GM12873 (cell line): ENCODE measurements at regions not wholly inside any gene's neighbourhood (a gene's known extent, or its start where the extent isn't known, plus 50 kb on each side); places are given as distances from the start of the nearest gene placed in this dataset.

Source experiments
- CTCF ChIP-seq: IDR thresholded peaks from 2 replicates; pipeline ENCODE4 v1.5.1; 2012; ENCODE audit warnings: low read depth, mild to moderate bottlenecking, moderate library complexity, low read length, control low read depth; ENCODE audit not compliant: insufficient read depth; ENCODE audit errors: missing control alignments

GRCh38 chr10:107969936-107970335 lies 805.4 kb upstream of the SORCS1 start:
- no peak for TF ChIP-seq CTCF

GRCh38 chr10:107966826-107967225 lies 802.3 kb upstream of the SORCS1 start:
- no peak for TF ChIP-seq CTCF

GRCh38 chr10:107952649-107953556 lies 788.4 kb upstream of the SORCS1 start:
- no peak for TF ChIP-seq CTCF

GRCh38 chr10:107942826-107943225 lies 778.3 kb upstream of the SORCS1 start:
- TF ChIP-seq CTCF = no peak

- TF ChIP-seq CTCF = no peak
Measured at GRCh38 chr10:107933076-107933475, 768.6 kb upstream of the SORCS1 start.

- no peak for TF ChIP-seq CTCF
Measured at GRCh38 chr10:107931808-107932207, 767.3 kb upstream of the SORCS1 start.

- TF ChIP-seq CTCF = no peak
Measured at GRCh38 chr10:107930037-107930436, 765.5 kb upstream of the SORCS1 start.
